HFFc6 (cell line): ENCODE measurements at regions not wholly inside any gene's neighbourhood (a gene's known extent, or its start where the extent isn't known, plus 50 kb on each side); places are given as distances from the start of the nearest gene placed in this dataset.

ENCODE experiments used
- DNase-seq: peaks from one replicate; pipeline ENCODE4 v3.0.0-alpha.2; 2018
- H3K27ac Mint-ChIP-seq: 2 replicates; pipeline ENCODE4 v1.8.0; 2020; ENCODE audit warnings: mild to moderate bottlenecking, mixed read lengths
- H3K27me3 Mint-ChIP-seq: 2 replicates; pipeline ENCODE4 v1.8.0; 2021; ENCODE audit warnings: mild to moderate bottlenecking, moderate library complexity, mixed read lengths; ENCODE audit not compliant: insufficient read depth
- H3K36me3 Mint-ChIP-seq: 2 replicates; pipeline ENCODE4 v1.8.0; 2021; ENCODE audit warnings: low read depth, mixed read lengths
- H3K4me1 Mint-ChIP-seq: 2 replicates; pipeline ENCODE4 v1.8.0; 2020; ENCODE audit warnings: low read depth, mixed read lengths
- H3K4me3 Mint-ChIP-seq: 2 replicates; pipeline ENCODE4 v1.8.0; 2020; ENCODE audit warnings: mild to moderate bottlenecking, moderate library complexity, mixed read lengths
- H3K9me3 Mint-ChIP-seq: 2 replicates; pipeline ENCODE4 v1.8.0; 2020; ENCODE audit warnings: mild to moderate bottlenecking, mixed read lengths
- CTCF ChIP-seq: fragments of 200-600 bp; sonication (generic); IDR thresholded peaks from 2 replicates; pipeline ENCODE4 v1.5.0; 2021; ENCODE audit warnings: antibody characterized with exemption, mild to moderate bottlenecking

- Mint-ChIP-seq H3K27me3 (peaks cover 2% of the 10 kb centered on the region), H3K27ac (no peak overlapping the region), H3K4me1 (no peaks in the 10 kb centered on the region), H3K36me3 (no peaks in the 10 kb centered on the region), H3K9me3 (peaks cover 24% of the 10 kb centered on the region), H3K4me3 (no peak overlapping the region)
- no peak for TF ChIP-seq CTCF
- no peak for DNase-seq
Observed at GRCh38 chr14:95763875-95764274, 50.0 kb upstream of the TCL1A start.
